Sigmoid colon (tissue), 6 donors: ENCODE measurements at regions not wholly inside any gene's neighbourhood (a gene's known extent, or its start where the extent isn't known, plus 50 kb on each side); places are given as distances from the start of the nearest gene placed in this dataset.
"Not testable (repeated sequence)": the region's sequence is repeated elsewhere in the genome, so short reads cannot be mapped to it uniquely, and the experiment has no call there.

Source experiments
- DNase-seq: peaks from one replicate; pipeline ENCODE4 v3.0.0-alpha.2; 2019
- H3K27ac ChIP-seq, 4 donors: fragments of 200-600 bp; sonication (generic); one replicate each; pipeline ENCODE4 v1.5.1; 2016 to 2019; ENCODE audit warnings: mild to moderate bottlenecking in 1 of 4
- H3K27me3 ChIP-seq, 3 donors: fragments of 200-600 bp; sonication (generic); one replicate each; pipeline ENCODE4 v1.5.1; 2019; ENCODE audit warnings: mild to moderate bottlenecking in 1 of 3
- H3K36me3 ChIP-seq, 4 donors: fragments of 200-600 bp; sonication (generic); one replicate each; pipeline ENCODE4 v1.5.1; 2016 to 2019
- H3K4me1 ChIP-seq, 4 donors: fragments of 200-600 bp; sonication (generic); one replicate each; pipeline ENCODE4 v1.5.1; 2017 to 2019
- H3K4me3 ChIP-seq, 4 donors: fragments of 200-600 bp; sonication (generic); one replicate each; pipeline ENCODE4 v1.5.1; 2017 to 2019; ENCODE audit warnings: mild to moderate bottlenecking in 2 of 4, moderate library complexity in 1 of 4
- H3K9me3 ChIP-seq, 4 donors: fragments of 200-600 bp in 3 of 4; sonication (generic) in 3 of 4; one replicate each; pipeline versions ENCODE4 v1.5.1 to v1.6.1; 2013 to 2019
- EP300 ChIP-seq, 4 donors: sonication (generic); formaldehyde crosslinking; IDR thresholded peaks; one replicate each; pipeline ENCODE4 v1.6.1; 2017; ENCODE audit warnings: antibody characterized with exemption in 4 of 4
- POLR2A ChIP-seq, 2 donors: fragments of 450-650 bp; IDR thresholded peaks; one replicate each; pipeline ENCODE4 v1.6.1; 2016; ENCODE audit warnings: antibody characterized with exemption in 2 of 2, mild to moderate bottlenecking in 2 of 2, moderate library complexity in 2 of 2
- POLR2AphosphoS5 ChIP-seq, 4 donors: sonication (generic); formaldehyde crosslinking; IDR thresholded peaks; one replicate each; pipeline ENCODE4 v1.6.1; 2017; ENCODE audit warnings: antibody characterized with exemption in 4 of 4
- WGBS, 2 donors: extraction: QIAGEN DNeasy Blood & Tissue Kit; methylation state at CpG; one replicate each; pipeline ENCODE4 v1.1.7; 2013; 5-methylcytosine and 5-hydroxymethylcytosine counted together
- intact Hi-C: fragments of 100-400 bp; cut with DNase I; formaldehyde crosslinking; loops from one replicate; pipeline ENCODE4 v1.15.1; 2023
- TF ChIP-seq, protein P1 (sequence below), 4 experiments: fragments of 450-650 bp in 3 of 4; fragments of 200-600 bp in 1 of 4; IDR thresholded peaks; one replicate each; pipeline ENCODE4 v1.5.1; 2016 to 2019; ENCODE audit warnings: antibody characterized with exemption in 4 of 4, mild to moderate bottlenecking in 3 of 4, moderate library complexity in 2 of 4
- donor health status: healthy with polysubstance abuse.
- donor health status: healthy.

GRCh38 chr5:82984786-82985735 lies 92.1 kb downstream of the TMEM167A start:
- 47 to 50% methylated on average over 10 of the region's 10 CpGs for WGBS, 2 donors
- intact Hi-C loops = no loop called here
- TF ChIP-seq POLR2A (IDR thresholded peaks at IDR 0.05) (no peak), POLR2AphosphoS5 (IDR thresholded peaks at IDR 0.05) (no peak), EP300 (IDR thresholded peaks at IDR 0.05) (no peak)
- TF ChIP-seq, protein P1, sequence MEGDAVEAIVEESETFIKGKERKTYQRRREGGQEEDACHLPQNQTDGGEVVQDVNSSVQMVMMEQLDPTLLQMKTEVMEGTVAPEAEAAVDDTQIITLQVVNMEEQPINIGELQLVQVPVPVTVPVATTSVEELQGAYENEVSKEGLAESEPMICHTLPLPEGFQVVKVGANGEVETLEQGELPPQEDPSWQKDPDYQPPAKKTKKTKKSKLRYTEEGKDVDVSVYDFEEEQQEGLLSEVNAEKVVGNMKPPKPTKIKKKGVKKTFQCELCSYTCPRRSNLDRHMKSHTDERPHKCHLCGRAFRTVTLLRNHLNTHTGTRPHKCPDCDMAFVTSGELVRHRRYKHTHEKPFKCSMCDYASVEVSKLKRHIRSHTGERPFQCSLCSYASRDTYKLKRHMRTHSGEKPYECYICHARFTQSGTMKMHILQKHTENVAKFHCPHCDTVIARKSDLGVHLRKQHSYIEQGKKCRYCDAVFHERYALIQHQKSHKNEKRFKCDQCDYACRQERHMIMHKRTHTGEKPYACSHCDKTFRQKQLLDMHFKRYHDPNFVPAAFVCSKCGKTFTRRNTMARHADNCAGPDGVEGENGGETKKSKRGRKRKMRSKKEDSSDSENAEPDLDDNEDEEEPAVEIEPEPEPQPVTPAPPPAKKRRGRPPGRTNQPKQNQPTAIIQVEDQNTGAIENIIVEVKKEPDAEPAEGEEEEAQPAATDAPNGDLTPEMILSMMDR (IDR thresholded peaks at IDR 0.05) = no peak
- H3K9me3 ChIP-seq = no peaks in the 10 kb centered on the region
- no peaks in the 10 kb centered on the region for H3K27me3 ChIP-seq
- no peaks in the 10 kb centered on the region for H3K36me3 ChIP-seq
- H3K4me1 ChIP-seq = no peaks in the 10 kb centered on the region
- no peak for DNase-seq
- H3K4me3 ChIP-seq = no peak overlapping the region
- H3K27ac ChIP-seq = no peak overlapping the region

- H3K27me3 ChIP-seq = no peaks in the 10 kb centered on the region
- no peaks in the 10 kb centered on the region for H3K4me1 ChIP-seq
- no peak overlapping the region for H3K27ac ChIP-seq
- no peak for TF ChIP-seq POLR2A (IDR thresholded peaks at IDR 0.05)
- TF ChIP-seq, protein P1 (IDR thresholded peaks at IDR 0.05) = no peak
- 69 to 91% methylated on average over 2 of the region's 2 CpGs for WGBS, 2 donors
- intact Hi-C loops = no loop called here
- DNase-seq = no peak
- H3K4me3 ChIP-seq = no peak overlapping the region
- no peaks in the 10 kb centered on the region for H3K36me3 ChIP-seq
- no peaks in the 10 kb centered on the region for H3K9me3 ChIP-seq
These were observed 94.3 kb downstream of the TMEM167A start for GRCh38 chr5:82982846-82983245.

DNA sequence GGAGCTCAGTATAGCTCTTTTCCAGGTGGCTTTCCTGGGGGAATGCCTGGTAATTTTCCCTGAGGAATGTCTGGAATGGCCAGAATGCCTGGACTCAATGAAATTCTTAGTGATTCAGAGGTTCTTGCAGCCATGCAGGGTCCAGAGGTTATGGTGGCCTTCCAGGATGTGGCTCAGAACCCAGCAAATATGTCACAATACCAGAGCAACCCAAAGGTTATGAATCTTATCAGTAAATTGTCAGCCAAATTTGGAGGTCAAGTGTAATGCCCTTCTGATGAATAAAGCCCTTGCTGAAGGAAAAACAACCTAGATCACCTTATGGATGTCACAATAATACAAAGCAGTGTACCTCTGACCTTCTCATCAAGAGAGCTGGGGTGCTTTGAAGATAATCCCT lies 100.3 kb downstream of the TMEM167A start:
- H3K27ac ChIP-seq, H3K27me3 ChIP-seq, intact Hi-C loops, H3K4me3 ChIP-seq, H3K4me1 ChIP-seq, DNase-seq, H3K36me3 ChIP-seq: not testable (repeated sequence)
- peaks cover 0 to 14% (median 6%) of the 10 kb centered on the region in 4 donors for H3K9me3 ChIP-seq

- DNase-seq = no peak
- Histone ChIP-seq H3K9me3 (peaks cover 0 to 17% (median 6%) of the 10 kb centered on the region in 4 donors), H3K4me1 (no peaks in the 10 kb centered on the region), H3K4me3 (no peak overlapping the region), H3K27me3 (no peaks in the 10 kb centered on the region), H3K36me3 (no peaks in the 10 kb centered on the region), H3K27ac (no peak overlapping the region)
- intact Hi-C loops = no loop called here
- TF ChIP-seq EP300 (IDR thresholded peaks at IDR 0.05) (no peak), POLR2A (IDR thresholded peaks at IDR 0.05) (no peak)
- TF ChIP-seq, protein P1 (IDR thresholded peaks at IDR 0.05) = no peak
- 67 to 92% methylated on average over 5 of the region's 5 CpGs for WGBS, 2 donors
These were observed 101.4 kb downstream of the TMEM167A start for GRCh38 chr5:82975812-82976211.

DNA sequence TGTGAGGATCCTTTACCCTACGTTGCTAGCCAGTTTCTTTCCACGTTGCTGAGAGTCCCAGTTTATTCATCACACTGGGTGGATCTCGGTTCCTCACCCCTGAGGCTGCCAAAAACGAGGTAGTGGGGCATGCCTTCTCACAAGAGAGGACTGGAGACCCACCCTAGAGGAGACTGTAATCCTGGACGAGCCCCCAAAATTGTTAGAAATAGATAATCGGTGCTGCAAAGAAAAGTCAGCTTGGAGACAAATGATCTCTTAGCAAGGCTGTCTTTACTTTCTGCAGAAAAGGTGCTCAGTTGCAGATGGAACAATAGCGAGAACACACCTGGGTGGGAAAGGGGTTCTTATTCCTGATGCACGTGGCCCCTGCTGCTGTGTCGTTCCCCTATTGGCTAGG lies 101.8 kb downstream of the TMEM167A start:
- Histone ChIP-seq H3K4me1 (no peaks in the 10 kb centered on the region), H3K4me3 (no peak overlapping the region), H3K9me3 (peaks cover 0 to 17% (median 6%) of the 10 kb centered on the region in 4 donors), H3K36me3 (no peaks in the 10 kb centered on the region), H3K27ac (no peak overlapping the region), H3K27me3 (no peaks in the 10 kb centered on the region)
- intact Hi-C loops = no loop called here
- DNase-seq = no peak
- WGBS, 2 donors = 76 to 87% methylated on average over 9 of the region's 9 CpGs
- TF ChIP-seq POLR2AphosphoS5 (IDR thresholded peaks at IDR 0.05) = no peak
- no peak for TF ChIP-seq EP300 (IDR thresholded peaks at IDR 0.05)
- no peak for TF ChIP-seq POLR2A (IDR thresholded peaks at IDR 0.05)
- TF ChIP-seq, protein P1 (IDR thresholded peaks at IDR 0.05) = no peak

DNA sequence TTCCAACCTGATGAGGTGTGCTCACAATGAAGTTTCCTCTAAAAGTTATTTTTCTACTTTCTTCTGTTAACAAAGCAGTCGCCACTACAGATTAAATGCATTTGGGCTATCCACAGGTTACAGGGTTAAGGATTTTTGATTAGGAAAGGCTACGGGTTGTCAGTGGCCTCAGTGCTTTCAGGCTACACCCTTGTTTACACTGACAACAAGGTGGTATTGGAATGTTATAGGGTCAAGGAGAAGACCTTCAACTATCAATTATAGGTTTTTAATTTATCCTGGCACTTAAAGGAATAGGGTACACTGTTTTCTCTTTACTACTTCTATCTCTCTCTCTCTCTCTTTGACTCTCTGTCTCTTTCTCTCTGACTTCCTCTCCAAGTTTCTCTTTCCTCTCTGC lies 102.8 kb downstream of the TMEM167A start:
- H3K27ac ChIP-seq, H3K27me3 ChIP-seq, intact Hi-C loops, DNase-seq, H3K4me1 ChIP-seq, H3K4me3 ChIP-seq, H3K36me3 ChIP-seq: not testable (repeated sequence)
- WGBS, 2 donors = 30 to 82% methylated on average over 2 of the region's 2 CpGs
- peaks cover 0 to 17% (median 6%) of the 10 kb centered on the region in 4 donors for H3K9me3 ChIP-seq
